Adrenal gland (tissue), 5 donors: ENCODE measurements at regions not wholly inside any gene's neighbourhood (a gene's known extent, or its start where the extent isn't known, plus 50 kb on each side); places are given as distances from the start of the nearest gene placed in this dataset.

Experiments used
- POLR2A ChIP-seq, 2 donors: fragments of 450-650 bp; IDR thresholded peaks; one replicate each; pipeline ENCODE4 v1.6.1; 2017; ENCODE audit warnings: antibody characterized with exemption in 2 of 2, mild to moderate bottlenecking in 2 of 2, moderate library complexity in 1 of 2
- TF ChIP-seq, protein P1 (sequence below), 6 experiments: fragments of 450-650 bp in 4 of 6; fragments of 200-600 bp in 2 of 6; sonication (generic) in 1 of 6; IDR thresholded peaks; 1 replicate in 5 of 6; 2 replicates in 1 of 6; pipeline versions ENCODE4 v1.5.1 to v1.8.0; 2016 to 2021; ENCODE audit warnings: antibody characterized with exemption in 6 of 6, mild to moderate bottlenecking in 2 of 6, moderate library complexity in 1 of 6
- donor health status: DM: no; HTN: no; CAD: no.

DNA sequence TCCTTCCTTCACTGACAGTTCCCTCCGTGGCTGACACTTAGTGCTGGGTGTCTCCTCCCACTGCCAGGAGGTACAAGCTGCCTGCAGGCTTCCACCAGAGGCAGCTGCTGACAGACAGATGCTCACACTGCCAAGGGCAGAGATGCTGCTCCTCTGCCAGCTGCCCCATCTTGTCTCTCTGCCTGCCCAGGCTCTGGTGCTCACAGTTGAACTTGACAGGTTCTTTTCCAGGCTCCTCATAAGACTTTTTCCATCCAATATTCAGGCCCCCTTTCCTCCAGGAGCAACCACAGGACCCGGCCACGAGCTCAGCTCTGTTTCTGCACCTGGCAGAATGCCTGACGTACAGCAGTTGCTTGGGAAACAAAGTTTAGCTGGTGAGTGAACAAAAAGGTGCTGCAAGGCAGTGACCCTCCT, 79.8 kb downstream of the PSMB1 start:
- TF ChIP-seq, protein P1, sequence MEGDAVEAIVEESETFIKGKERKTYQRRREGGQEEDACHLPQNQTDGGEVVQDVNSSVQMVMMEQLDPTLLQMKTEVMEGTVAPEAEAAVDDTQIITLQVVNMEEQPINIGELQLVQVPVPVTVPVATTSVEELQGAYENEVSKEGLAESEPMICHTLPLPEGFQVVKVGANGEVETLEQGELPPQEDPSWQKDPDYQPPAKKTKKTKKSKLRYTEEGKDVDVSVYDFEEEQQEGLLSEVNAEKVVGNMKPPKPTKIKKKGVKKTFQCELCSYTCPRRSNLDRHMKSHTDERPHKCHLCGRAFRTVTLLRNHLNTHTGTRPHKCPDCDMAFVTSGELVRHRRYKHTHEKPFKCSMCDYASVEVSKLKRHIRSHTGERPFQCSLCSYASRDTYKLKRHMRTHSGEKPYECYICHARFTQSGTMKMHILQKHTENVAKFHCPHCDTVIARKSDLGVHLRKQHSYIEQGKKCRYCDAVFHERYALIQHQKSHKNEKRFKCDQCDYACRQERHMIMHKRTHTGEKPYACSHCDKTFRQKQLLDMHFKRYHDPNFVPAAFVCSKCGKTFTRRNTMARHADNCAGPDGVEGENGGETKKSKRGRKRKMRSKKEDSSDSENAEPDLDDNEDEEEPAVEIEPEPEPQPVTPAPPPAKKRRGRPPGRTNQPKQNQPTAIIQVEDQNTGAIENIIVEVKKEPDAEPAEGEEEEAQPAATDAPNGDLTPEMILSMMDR (IDR thresholded peaks at IDR 0.05) = no peak
- no peak for TF ChIP-seq POLR2A (IDR thresholded peaks at IDR 0.05)
